SK-N-SH (cell line): ENCODE measurements at regions not wholly inside any gene's neighbourhood (a gene's known extent, or its start where the extent isn't known, plus 50 kb on each side); places are given as distances from the start of the nearest gene placed in this dataset.

Source experiments
- CTCF ChIP-seq: fragments of 200-600 bp; sonication (generic); IDR thresholded peaks from 2 replicates; pipeline ENCODE4 v1.6.1; 2017; ENCODE audit warnings: antibody characterized with exemption, mild to moderate bottlenecking, moderate library complexity
- EZH2phosphoT487 ChIP-seq: fragments of 200-600 bp; sonication (generic); IDR thresholded peaks from 2 replicates; pipeline ENCODE4 v1.6.1; 2017; ENCODE audit warnings: low read depth, mixed run types, mild to moderate bottlenecking, antibody characterized with exemption, moderate library complexity, borderline replicate concordance
- REST ChIP-seq: IDR thresholded peaks from 2 replicates; pipeline ENCODE4 v1.6.1; 2012; ENCODE audit warnings: mild to moderate bottlenecking, low read depth, low read length, moderate library complexity

DNA sequence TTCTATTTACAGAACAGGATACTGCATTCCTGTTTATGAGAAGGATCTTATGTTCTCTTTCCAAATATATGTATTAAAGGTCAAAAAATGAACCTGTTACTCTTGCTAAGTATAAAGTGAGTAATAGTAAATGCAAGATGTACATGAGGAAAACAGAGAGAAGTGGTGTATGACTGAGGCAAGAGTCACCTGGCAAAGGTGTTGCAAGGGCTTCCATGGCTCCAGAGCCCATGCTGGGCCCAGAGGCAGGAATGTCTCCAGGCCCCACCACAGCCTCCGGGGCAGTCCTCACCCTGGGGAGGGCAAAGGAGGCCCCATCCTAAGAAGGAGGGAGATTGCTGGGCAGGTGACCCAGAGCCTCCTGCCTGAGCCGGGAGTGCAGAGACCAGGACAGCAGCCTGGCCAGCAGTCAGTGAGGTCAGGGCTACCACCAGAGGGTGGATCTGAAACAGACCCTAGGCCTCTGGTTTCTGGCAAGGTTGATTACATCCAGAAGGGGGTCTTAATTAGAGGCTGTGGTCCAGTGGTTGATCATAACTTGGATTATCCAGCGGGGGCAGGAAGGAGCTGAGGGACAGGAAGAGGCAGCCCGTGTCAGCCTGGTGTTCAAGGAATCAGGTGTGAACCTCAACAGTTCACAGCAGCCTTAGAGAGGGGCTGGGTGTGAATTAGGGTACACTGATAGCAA is 57.3 kb upstream of the CPLX2 start:
- TF ChIP-seq CTCF (no peak), REST (no peak), EZH2phosphoT487 (no peak)
